ENCODE measurements at regions not wholly inside any gene's neighbourhood (a gene's known extent, or its start where the extent isn't known, plus 50 kb on each side); places are given as distances from the start of the nearest gene placed in this dataset.

GRCh38 chr13:80486402-80486801 is 145.5 kb upstream of the SPRY2 start:
- Histone ChIP-seq H3K4me1 (ENCODE audit: control insufficient read depth in 1 of 2, extremely low read depth in 1 of 2, insufficient read depth in 2 of 2, low read length in 2 of 2) (no peaks in the 10 kb centered on the region), H3K4me3 (ENCODE audit: control insufficient read depth in 1 of 2, extremely low read depth in 1 of 2, low read length in 1 of 2) (no peak overlapping the region), H3K9me3 (no peaks in the 10 kb centered on the region), H3K36me3 (ENCODE audit: control insufficient read depth in 2 of 2, extremely low read depth in 1 of 2, insufficient read depth in 1 of 2, low read length in 1 of 2) (no peaks in the 10 kb centered on the region), H3K27me3 (replicated peaks in 1 of 2; ENCODE audit: control insufficient read depth in 2 of 2, extremely low read depth in 1 of 2, insufficient read depth in 2 of 2, low read length in 1 of 2) (no peaks in the 10 kb centered on the region), H3K27ac (ENCODE audit: low read length) (no peak overlapping the region)
- no peaks in the 10 kb centered on the region for H3K27me3 Mint-ChIP-seq
- 90% methylated on average over 2 of the region's 3 CpGs for WGBS (ENCODE audit: insufficient coverage)
- no peak for DNase-seq
- no peaks in the 10 kb centered on the region for H3K36me3 Mint-ChIP-seq
- ChIA-PET CTCF (no interaction called here), POLR2A (no interaction called here)
- H3K4me1 Mint-ChIP-seq = no peaks in the 10 kb centered on the region
- no peak for ATAC-seq (replicated peaks in 1 of 4)
- no peaks in the 10 kb centered on the region for H3K9me3 Mint-ChIP-seq
- no peak overlapping the region for H3K27ac Mint-ChIP-seq
- no peak overlapping the region for H3K4me3 Mint-ChIP-seq

- H3K27ac ChIP-seq (ENCODE audit: low read length) = no peak overlapping the region
- Mint-ChIP-seq H3K4me1 (no peaks in the 10 kb centered on the region), H3K9me3 (no peaks in the 10 kb centered on the region), H3K36me3 (no peaks in the 10 kb centered on the region), H3K27me3 (no peaks in the 10 kb centered on the region), H3K27ac (no peak overlapping the region), H3K4me3 (no peak overlapping the region)
- H3K9me3 ChIP-seq = no peaks in the 10 kb centered on the region
- H3K4me1 ChIP-seq (ENCODE audit: control insufficient read depth in 1 of 2, extremely low read depth in 1 of 2, insufficient read depth in 2 of 2, low read length in 2 of 2) = peaks cover 0 to 5% of the 10 kb centered on the region in 2 experiments
- no peak overlapping the region for H3K4me3 ChIP-seq (ENCODE audit: control insufficient read depth in 1 of 2, extremely low read depth in 1 of 2, low read length in 1 of 2)
- no peaks in the 10 kb centered on the region for H3K27me3 ChIP-seq (replicated peaks in 1 of 2; ENCODE audit: control insufficient read depth in 2 of 2, extremely low read depth in 1 of 2, insufficient read depth in 2 of 2, low read length in 1 of 2)
- CTCF ChIA-PET = no interaction called here
- DNase-seq (no peak), ATAC-seq (replicated peaks in 1 of 4) (no peak)
- POLR2A ChIA-PET = no interaction called here
- WGBS (ENCODE audit: insufficient coverage) = no CpG with 5 or more reads among the region's 1 CpG
- H3K36me3 ChIP-seq (ENCODE audit: control insufficient read depth in 2 of 2, extremely low read depth in 1 of 2, insufficient read depth in 1 of 2, low read length in 1 of 2) = no peaks in the 10 kb centered on the region
Observed at GRCh38 chr13:80483157-80483556, 142.2 kb upstream of the SPRY2 start.

GRCh38 chr13:80481588-80481987 is 140.7 kb upstream of the SPRY2 start:
- H3K4me3 ChIP-seq (ENCODE audit: control insufficient read depth in 1 of 2, extremely low read depth in 1 of 2, low read length in 1 of 2) = no peak overlapping the region
- Mint-ChIP-seq H3K27ac (no peak overlapping the region), H3K36me3 (no peaks in the 10 kb centered on the region), H3K4me1 (peaks cover 0 to 3% (median 2%) of the 10 kb centered on the region in 3 donors), H3K27me3 (no peaks in the 10 kb centered on the region), H3K9me3 (no peaks in the 10 kb centered on the region), H3K4me3 (no peak overlapping the region)
- H3K36me3 ChIP-seq (ENCODE audit: control insufficient read depth in 2 of 2, extremely low read depth in 1 of 2, insufficient read depth in 1 of 2, low read length in 1 of 2) = no peaks in the 10 kb centered on the region
- H3K27ac ChIP-seq (ENCODE audit: low read length) = no peak overlapping the region
- no peaks in the 10 kb centered on the region for H3K9me3 ChIP-seq
- ATAC-seq (replicated peaks in 1 of 4) (no peak), DNase-seq (no peak)
- peaks cover 0 to 5% of the 10 kb centered on the region in 2 experiments for H3K4me1 ChIP-seq (ENCODE audit: control insufficient read depth in 1 of 2, extremely low read depth in 1 of 2, insufficient read depth in 2 of 2, low read length in 2 of 2)
- H3K27me3 ChIP-seq (replicated peaks in 1 of 2; ENCODE audit: control insufficient read depth in 2 of 2, extremely low read depth in 1 of 2, insufficient read depth in 2 of 2, low read length in 1 of 2) = no peaks in the 10 kb centered on the region
- POLR2A ChIA-PET = no interaction called here
- CTCF ChIA-PET = interaction anchor here in 1 of 2 donors (0.9 kb wide), 1 partner anchor 125 kb away, joined by 3 read pairs; no protein-coding TSS in a partner anchor

GRCh38 chr13:80477661-80478443 is 136.9 kb upstream of the SPRY2 start:
- Histone ChIP-seq H3K27me3 (replicated peaks in 1 of 2; ENCODE audit: control insufficient read depth in 2 of 2, extremely low read depth in 1 of 2, insufficient read depth in 2 of 2, low read length in 1 of 2) (no peaks in the 10 kb centered on the region), H3K36me3 (ENCODE audit: control insufficient read depth in 2 of 2, extremely low read depth in 1 of 2, insufficient read depth in 1 of 2, low read length in 1 of 2) (no peaks in the 10 kb centered on the region), H3K27ac (ENCODE audit: low read length) (no peak overlapping the region), H3K4me1 (ENCODE audit: control insufficient read depth in 1 of 2, extremely low read depth in 1 of 2, insufficient read depth in 2 of 2, low read length in 2 of 2) (peaks cover 0 to 5% of the 10 kb centered on the region in 2 experiments), H3K9me3 (no peaks in the 10 kb centered on the region), H3K4me3 (ENCODE audit: control insufficient read depth in 1 of 2, extremely low read depth in 1 of 2, low read length in 1 of 2) (no peak overlapping the region)
- DNase-seq (peak in 1 of 35 experiments; percentile 28), ATAC-seq (replicated peaks in 1 of 4) (peak in 2 of 4 experiments; percentile 29 to 40)
- ChIA-PET CTCF (no interaction called here), POLR2A (no interaction called here)
- Mint-ChIP-seq H3K27ac (no peak overlapping the region), H3K27me3 (no peaks in the 10 kb centered on the region), H3K36me3 (no peaks in the 10 kb centered on the region), H3K4me3 (no peak overlapping the region), H3K4me1 (peaks cover 0 to 3% (median 2%) of the 10 kb centered on the region in 3 donors), H3K9me3 (peaks cover 0 to 3% (median 0%) of the 10 kb centered on the region in 3 donors)
- WGBS (ENCODE audit: insufficient coverage) = 54% methylated on average over 2 of the region's 5 CpGs

GRCh38 chr13:80476953-80477352 is 136.0 kb upstream of the SPRY2 start:
- POLR2A ChIA-PET = no interaction called here
- no peaks in the 10 kb centered on the region for H3K9me3 ChIP-seq
- Mint-ChIP-seq H3K4me1 (peaks cover 0 to 3% (median 2%) of the 10 kb centered on the region in 3 donors), H3K36me3 (no peaks in the 10 kb centered on the region), H3K4me3 (no peak overlapping the region), H3K9me3 (peaks cover 0 to 3% (median 0%) of the 10 kb centered on the region in 3 donors), H3K27me3 (no peaks in the 10 kb centered on the region), H3K27ac (no peak overlapping the region)
- H3K4me3 ChIP-seq (ENCODE audit: control insufficient read depth in 1 of 2, extremely low read depth in 1 of 2, low read length in 1 of 2) = no peak overlapping the region
- ATAC-seq (replicated peaks in 1 of 4) (no peak), DNase-seq (no peak)
- H3K27me3 ChIP-seq (replicated peaks in 1 of 2; ENCODE audit: control insufficient read depth in 2 of 2, extremely low read depth in 1 of 2, insufficient read depth in 2 of 2, low read length in 1 of 2) = no peaks in the 10 kb centered on the region
- WGBS (ENCODE audit: insufficient coverage) = no CpG with 5 or more reads among the region's 3 CpGs
- CTCF ChIA-PET = interaction anchor here (0.6 to 0.7 kb wide), 2 partner anchors 12 to 35 kb away, joined by 3 to 4 read pairs; no protein-coding TSS in a partner anchor
- H3K36me3 ChIP-seq (ENCODE audit: control insufficient read depth in 2 of 2, extremely low read depth in 1 of 2, insufficient read depth in 1 of 2, low read length in 1 of 2) = no peaks in the 10 kb centered on the region
- H3K4me1 ChIP-seq (ENCODE audit: control insufficient read depth in 1 of 2, extremely low read depth in 1 of 2, insufficient read depth in 2 of 2, low read length in 2 of 2) = peaks cover 0 to 5% of the 10 kb centered on the region in 2 experiments
- H3K27ac ChIP-seq (ENCODE audit: low read length) = no peak overlapping the region

- Mint-ChIP-seq H3K27me3 (no peaks in the 10 kb centered on the region), H3K4me3 (no peak overlapping the region), H3K27ac (no peak overlapping the region), H3K4me1 (peaks cover 0 to 3% (median 2%) of the 10 kb centered on the region in 3 donors), H3K9me3 (peaks cover under 1 to 3% (median 2%) of the 10 kb centered on the region in 3 donors), H3K36me3 (no peaks in the 10 kb centered on the region)
- POLR2A ChIA-PET = no interaction called here
- Histone ChIP-seq H3K27ac (ENCODE audit: low read length) (no peak overlapping the region), H3K36me3 (ENCODE audit: control insufficient read depth in 2 of 2, extremely low read depth in 1 of 2, insufficient read depth in 1 of 2, low read length in 1 of 2) (no peaks in the 10 kb centered on the region), H3K27me3 (replicated peaks in 1 of 2; ENCODE audit: control insufficient read depth in 2 of 2, extremely low read depth in 1 of 2, insufficient read depth in 2 of 2, low read length in 1 of 2) (no peaks in the 10 kb centered on the region), H3K4me3 (ENCODE audit: control insufficient read depth in 1 of 2, extremely low read depth in 1 of 2, low read length in 1 of 2) (no peak overlapping the region), H3K4me1 (ENCODE audit: control insufficient read depth in 1 of 2, extremely low read depth in 1 of 2, insufficient read depth in 2 of 2, low read length in 2 of 2) (peaks cover 0 to 5% of the 10 kb centered on the region in 2 experiments), H3K9me3 (no peaks in the 10 kb centered on the region)
- no peak for ATAC-seq (replicated peaks in 1 of 4)
- CTCF ChIA-PET = no interaction called here
- no CpG with 5 or more reads among the region's 2 CpGs for WGBS (ENCODE audit: insufficient coverage)
- no peak for DNase-seq
Observed at GRCh38 chr13:80475718-80476117, 134.8 kb upstream of the SPRY2 start.
